ENCODE measurements at regions not wholly inside any gene's neighbourhood (a gene's known extent, or its start where the extent isn't known, plus 50 kb on each side); places are given as distances from the start of the nearest gene placed in this dataset.

DNA sequence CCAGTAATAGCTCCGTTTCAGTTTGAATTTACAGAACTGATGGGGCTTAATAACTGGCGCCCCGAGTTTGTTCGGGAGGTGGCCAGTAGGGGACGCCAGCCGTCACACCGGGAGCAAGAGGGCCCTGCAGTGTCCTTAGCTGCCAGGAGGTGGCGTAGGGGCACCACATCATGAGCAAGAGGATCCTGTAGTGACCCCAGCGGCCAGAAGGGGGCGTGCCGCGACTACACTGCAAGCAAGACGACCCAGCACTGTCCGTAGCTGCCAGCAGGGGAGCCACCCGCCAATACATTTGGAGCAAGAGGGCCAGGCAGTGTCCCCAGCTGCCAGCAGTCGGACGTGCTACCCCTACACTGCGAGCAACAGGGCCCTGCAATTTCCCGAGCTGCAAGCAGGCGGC is 663.7 kb upstream of the B3GAT1 start:
- DNase-seq (ENCODE audit: low read depth in 3 of 3, low spot score in 2 of 3): no peak

DNA sequence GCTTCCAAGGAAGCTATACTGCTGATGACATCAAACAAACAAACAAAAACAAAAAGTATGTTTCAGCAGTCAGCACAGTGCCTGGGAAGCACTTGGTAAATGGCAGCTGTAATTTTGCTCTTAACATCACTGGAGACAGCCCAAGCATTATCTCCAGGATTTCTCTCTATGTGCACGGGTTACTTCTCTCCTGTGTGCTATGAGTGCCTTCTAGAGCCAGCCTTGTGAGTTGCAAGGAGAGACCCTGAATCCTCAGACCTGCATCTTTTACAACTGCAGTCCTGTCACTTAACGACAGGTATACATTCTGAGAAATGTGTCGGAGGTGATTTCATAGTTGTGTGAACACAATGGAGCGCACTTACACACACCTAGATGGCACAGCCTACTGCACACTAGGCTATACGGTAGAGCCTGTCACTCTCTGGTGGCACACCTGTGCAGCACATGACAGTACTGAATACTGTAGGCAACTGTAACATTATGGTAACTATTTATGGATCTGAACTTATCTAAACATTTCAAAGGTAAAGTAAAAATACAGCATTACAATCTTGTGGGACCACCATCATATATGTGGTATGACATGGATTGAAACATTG is 662.5 kb upstream of the B3GAT1 start:
- no peak for DNase-seq (ENCODE audit: low read depth in 3 of 3, low spot score in 2 of 3)

DNA sequence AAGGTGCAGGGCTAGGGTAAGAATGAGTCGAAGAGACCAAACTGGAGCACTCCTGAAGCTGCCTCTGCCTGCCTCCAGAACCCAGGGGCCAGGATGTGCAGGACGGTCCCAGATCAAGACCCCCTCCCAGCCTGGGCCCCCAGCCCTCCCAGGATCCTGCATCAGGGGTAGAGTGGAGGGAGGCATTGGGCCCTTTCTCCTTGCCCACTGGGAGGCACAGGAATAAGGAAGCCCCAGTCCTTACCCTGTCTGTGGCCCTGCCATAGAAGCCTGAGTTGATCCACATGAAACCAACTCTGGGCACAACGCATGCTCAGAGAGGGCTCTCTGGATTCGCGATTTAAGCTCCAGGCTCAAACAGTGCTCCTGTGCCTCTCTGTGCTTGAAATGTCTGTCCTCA is 661.8 kb upstream of the B3GAT1 start:
- DNase-seq (ENCODE audit: low read depth in 3 of 3, low spot score in 2 of 3): no peak

DNA sequence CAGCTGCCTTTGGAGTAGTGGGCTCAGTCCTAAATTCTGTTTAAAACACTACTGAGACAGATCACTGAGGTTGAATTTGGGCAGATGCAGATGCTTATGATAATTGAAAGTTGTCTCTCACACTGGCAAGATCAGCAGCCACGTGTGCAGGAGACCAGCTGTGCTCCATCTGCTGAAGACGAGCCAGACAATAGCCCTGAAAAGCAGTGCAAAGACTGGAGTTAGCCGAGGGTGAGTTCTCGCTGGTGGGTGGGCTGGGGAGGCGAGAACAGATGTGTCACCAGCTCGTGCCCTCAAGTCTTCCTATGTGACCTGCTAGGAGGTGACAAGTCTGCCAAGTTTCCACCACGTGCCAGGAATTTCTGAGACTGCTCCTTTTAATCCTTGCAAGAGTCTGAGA is 661.3 kb upstream of the B3GAT1 start:
- no peak for DNase-seq (ENCODE audit: low read depth in 3 of 3, low spot score in 2 of 3)

DNA sequence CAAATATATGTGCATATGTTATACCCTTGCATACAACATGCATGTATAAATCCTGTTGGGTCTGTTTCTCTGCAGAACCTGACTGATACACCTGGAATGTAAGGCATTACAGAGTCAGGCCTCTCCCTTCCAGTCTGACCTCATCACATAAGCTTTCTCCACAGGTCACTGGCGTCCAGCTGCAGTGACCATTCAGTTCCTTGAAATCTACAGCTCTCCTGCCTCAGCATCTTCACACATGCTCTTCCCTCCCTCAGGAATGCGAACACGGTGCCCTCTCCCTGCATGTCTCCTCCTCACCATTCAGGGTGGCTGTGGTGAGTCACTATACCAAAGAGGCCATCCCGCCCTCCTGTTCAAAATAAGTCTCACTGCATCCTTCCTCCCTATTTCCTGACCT is 657.8 kb upstream of the B3GAT1 start:
- no peak for DNase-seq (ENCODE audit: low read depth in 3 of 3, low spot score in 2 of 3)

DNA sequence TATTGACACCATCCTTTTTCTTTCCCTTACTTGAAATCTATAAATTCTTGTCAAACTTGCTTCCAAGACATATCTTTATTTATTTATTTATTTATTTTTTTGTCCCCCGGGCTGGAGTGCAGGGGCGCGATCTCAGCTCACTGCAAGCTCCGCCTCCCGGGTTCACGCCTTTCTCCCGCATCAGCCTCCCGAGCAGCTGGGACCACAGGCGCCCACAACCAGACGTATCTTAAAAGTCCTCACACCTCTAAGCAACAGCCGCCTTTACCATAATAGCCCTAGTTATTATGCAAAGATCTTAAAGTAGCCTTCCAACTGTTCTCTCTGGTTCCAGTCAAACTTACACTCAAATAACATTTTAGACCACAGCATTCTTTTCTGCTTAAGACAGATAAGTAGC is 657.0 kb upstream of the B3GAT1 start:
- no peak for DNase-seq (ENCODE audit: low read depth in 3 of 3, low spot score in 2 of 3)

DNA sequence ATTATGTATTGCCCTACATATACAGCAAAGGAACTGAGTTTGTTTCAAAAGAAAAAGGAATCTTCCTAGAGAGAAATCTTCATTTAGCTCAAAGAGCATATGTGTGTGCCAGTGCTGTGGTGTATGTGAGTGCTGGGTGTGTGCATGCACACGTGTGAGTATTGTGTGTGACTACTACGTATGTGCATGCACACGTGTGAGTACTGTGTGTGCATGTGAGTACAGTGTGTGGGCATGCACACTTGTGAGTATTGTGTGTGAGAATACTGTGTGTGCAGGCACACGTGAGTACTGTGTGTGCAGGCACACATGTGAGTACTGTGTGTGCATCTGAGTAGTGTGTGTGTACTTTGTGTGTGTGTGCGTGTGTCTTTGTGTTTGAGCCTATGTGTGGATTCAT is 651.0 kb upstream of the B3GAT1 start:
- no peak for DNase-seq (ENCODE audit: low read depth in 3 of 3, low spot score in 2 of 3)

DNA sequence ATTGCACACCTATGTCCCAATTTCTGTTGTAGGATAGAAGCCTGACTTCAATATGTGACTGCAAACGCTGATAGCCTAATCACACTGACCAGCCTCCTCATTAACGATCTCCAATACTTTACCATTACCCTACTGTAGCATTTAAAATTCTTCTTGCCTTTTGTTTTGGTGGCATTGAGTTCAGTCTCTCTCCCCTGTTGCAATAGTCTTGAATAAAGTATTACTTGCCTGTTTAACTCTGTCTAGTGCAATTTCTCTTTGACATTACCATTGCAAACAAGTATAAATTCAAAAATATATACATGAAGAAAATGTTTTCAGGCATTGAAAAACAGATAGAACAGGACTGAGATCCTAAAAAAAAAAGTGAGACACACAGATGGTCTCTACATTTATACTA is 649.1 kb upstream of the B3GAT1 start:
- no peak for DNase-seq (ENCODE audit: low read depth in 3 of 3, low spot score in 2 of 3)

DNA sequence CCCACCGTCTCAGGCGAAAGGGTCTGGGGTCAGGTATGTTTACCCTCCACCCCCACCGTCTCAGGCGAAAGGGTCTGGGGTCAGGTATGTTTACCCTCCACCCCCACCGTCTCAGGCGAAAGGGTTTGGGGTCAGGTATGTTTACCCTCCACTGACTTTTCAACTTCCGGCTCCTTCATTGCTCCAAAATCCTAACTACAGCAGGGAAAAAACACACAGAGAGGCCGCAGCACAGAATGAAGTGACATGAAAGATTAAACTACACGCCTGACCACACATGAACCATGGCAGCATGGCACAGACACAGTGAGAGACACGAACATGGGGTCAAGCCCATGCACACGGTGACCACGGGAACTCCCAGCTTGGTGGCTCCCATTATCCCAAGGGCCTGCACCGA is 634.9 kb upstream of the B3GAT1 start:
- no peak for DNase-seq (ENCODE audit: low read depth in 3 of 3, low spot score in 2 of 3)

DNA sequence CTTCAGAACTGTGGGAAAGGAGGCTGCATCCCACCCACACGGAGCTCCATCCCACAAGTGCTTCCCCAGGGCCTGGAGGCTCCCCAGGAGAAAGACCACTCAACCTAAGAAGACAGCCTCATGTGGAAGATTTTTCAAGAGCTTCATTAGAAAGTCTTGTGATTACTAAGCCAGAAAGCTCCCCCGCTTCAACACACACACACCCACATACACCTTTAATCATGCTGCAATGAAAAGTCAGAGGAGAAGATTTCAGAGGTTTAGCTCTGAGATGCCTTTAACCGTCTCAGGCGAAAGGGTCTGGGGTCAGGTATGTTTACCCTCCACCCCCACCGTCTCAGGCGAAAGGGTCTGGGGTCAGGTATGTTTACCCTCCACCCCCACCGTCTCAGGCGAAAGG is 634.5 kb upstream of the B3GAT1 start:
- DNase-seq (ENCODE audit: low read depth in 3 of 3, low spot score in 2 of 3): no peak

DNA sequence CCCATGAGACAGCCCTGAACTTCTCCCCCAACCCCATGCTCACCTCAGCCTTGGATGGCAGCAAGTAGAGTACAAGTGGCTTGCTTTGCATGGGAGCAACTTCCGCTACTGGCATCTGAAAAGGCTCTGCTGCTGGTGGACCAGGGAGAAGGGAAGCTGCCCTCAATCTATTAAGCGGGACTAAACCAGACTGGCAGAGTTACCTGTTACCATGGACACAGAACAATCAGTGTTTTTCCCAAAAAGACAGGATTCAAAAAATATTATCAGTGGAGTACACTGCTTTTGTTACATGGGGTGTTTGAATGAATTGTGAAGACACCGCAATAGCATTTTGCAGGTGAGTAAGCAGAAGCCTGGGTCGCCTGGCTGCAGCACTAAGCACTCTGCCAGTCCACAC is 631.4 kb upstream of the B3GAT1 start:
- no peak for DNase-seq (ENCODE audit: low read depth in 3 of 3, low spot score in 2 of 3)

DNA sequence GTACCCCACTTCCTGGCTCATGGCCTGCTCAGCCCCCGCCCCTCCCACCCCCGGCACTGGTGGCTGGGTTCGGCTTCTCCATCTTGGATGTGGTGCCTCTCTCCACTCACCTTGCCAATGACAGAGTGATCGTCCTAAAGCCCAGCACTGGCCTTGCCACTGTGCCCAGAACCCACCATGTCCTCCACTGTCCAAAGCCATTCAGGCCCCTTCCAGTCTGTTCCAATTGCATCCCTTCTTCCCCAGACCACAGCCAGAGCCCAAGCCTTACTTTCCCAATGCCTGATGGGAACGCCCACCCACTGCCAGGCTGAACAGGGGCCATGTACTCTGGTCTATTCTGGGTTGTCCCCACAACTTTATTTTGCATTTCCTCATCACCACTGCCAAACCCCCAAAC is 625.8 kb upstream of the B3GAT1 start:
- DNase-seq (ENCODE audit: low read depth in 3 of 3, low spot score in 2 of 3): no peak

DNA sequence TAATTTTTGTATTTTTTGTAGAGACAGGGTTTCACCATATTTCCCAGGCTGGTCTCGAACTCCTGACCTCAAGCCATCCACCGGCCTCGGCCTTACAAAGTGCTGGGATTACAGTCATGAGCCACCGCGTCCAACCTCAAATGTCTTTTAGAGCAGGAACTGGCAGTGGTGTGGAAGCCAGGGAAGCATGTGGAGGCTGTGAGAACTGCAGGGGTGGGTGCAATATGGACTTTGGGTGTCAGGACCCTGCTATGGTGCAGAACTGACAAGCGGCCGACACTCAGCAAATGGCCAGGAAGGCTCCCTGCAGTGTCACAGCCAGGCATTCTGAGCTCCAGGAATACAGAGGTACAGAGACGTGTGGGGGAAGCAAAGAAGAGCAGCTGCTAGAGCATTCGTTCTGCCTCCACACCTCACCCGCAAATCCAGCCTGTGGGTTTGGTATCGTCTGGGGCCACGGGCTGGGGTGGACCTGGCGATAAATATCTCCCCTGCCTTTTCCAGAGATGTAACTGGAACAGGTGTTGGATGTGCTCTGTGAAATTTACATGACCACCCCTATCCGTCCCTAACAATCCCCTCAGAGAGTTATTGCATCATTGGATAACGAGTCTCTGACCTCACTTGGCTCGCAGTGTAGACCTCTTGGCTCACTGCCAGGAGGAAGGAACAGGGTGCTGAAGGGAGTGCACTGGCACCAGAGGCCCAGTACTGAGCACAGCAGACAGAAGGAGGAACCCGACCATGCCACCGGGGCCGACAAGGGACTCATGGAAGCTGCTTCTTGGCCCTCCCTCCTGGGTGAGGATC is 624.7 kb upstream of the B3GAT1 start:
- no peak for DNase-seq (ENCODE audit: low read depth in 3 of 3, low spot score in 2 of 3)

DNA sequence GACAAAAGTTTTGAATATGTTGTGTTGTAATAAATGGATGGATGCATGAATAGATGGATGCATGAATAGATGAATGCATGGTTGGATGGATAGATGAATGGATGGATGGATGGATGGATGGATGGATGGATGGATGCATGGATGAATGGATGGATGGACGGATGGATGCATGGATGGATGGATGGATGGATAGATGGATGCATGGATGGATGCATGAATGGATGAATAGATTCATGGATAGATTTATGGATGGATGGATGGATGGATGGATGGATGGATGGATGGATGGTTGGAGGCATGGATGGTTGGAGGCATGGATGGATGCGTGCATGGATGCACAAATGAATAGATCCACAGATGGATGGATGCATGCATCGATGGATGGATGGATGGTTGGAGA is 623.2 kb upstream of the B3GAT1 start:
- no peak for DNase-seq (ENCODE audit: low read depth in 3 of 3, low spot score in 2 of 3)

DNA sequence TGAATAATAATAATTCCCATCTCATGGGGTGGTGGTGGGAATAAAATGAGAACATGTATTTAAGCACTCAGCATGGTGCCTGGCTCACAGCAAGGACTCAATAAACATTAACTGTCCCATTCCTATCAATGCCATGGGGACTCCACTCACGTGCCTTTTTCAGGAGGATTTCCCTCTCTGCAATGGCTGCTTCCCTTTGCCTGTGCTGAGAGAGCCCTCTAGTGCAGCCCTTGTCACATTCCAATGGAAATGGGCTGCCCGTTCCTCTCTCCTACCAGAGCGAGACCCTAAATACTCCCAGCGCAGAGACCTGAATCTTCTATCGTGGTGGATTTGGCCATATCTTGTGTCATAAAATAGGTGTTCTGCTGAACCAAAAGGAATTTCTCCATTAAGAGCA is 621.5 kb upstream of the B3GAT1 start:
- DNase-seq (ENCODE audit: low read depth in 3 of 3, low spot score in 2 of 3): peak in 2 of 3 donors; percentile 34 to 44

DNA sequence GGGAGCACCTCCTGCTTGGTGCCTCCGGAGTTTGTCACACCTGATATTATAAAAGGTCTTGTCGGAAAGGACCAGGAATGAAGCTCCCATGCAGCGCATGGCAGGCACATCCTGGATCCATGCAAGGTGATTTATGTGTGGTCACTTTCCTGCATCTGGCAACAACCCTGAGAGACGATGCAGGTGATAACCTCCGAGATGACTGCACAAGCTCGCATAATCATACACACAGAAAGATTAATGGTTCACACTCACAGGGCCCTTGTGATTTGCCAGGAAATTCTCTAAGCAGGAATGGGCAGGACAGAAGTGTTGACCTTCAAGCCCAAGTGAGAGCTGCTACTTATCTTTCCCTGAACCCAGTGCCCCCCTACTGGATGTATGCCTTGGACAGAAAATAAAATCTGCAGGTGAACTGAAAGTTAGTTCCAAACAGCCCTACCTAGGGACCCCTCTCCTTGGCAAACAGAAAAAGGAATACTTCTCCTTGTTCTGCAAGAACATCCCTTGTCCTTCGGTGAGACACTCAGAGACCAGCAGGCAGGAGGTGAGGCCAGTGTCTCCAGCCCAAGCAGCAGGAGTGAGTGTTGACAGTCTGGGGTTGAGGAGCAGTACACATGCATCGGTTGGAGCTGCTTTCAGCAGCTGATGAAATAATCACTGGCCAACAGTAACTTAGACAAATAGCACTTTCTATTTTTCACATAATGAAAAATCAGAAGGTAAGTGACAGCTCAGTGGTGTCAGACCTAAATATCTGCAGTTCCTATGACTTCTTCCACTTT is 619.4 kb upstream of the B3GAT1 start:
- no peak for DNase-seq (ENCODE audit: low read depth in 3 of 3, low spot score in 2 of 3)

DNA sequence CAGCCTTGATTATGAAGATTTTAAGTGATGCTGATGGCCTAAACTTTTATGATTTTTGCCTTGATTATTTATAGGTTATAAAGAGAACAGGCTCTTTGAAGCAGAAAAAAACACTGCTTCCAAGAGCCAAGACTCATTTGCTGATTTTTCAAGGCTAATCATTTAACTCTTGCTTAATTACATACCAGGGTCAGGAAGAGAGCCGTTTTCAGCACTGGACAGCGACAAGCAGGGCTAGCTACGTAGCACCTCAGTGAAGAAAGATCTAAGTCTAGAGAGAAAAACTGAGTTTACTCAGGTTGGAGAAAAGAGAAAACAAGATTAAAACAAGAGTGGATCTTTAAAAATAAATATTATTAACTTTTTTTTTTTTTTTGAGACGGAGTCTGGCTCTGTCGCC is 615.4 kb upstream of the B3GAT1 start:
- DNase-seq (ENCODE audit: low read depth in 3 of 3, low spot score in 2 of 3): peak in 2 of 3 donors; percentile 70 to 80

DNA sequence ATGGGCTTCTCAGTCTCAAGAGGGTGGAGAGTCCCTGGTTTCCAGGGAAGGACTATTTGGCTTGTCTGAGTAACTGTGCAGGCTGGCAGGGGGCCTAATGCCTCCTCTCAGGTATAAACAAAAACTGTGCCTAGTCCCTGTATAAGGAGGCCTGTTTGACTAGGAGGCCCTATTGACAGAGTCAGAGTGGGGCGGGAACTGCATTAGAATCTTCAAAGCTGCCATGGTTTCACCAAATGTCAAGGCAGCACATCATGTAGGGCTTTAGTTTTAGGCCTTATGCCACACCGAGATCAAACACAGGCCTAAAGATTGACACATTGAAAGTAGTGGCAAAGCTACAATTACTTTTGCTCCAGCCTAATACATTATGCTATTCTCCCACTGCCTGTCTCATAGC is 611.5 kb upstream of the B3GAT1 start:
- no peak for DNase-seq (ENCODE audit: low read depth in 3 of 3, low spot score in 2 of 3)

DNA sequence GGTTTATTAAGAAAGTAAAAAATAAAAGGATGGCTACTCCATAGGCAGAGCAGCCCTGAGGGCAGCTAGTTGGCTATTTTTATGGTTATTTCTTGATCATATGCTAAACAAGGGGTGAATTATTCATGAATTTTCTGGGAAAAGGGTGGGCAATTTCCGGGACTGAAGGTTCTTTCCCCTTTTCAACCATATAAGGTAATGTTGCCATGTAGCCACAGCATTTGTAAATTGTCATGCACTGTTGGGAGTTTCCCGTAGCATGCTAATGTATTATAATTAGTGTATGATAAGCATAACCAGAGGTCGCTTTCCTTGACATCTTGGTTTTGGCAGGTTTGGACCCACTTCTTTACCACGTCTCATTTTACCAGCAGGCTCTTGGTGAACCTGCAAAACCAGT is 610.4 kb upstream of the B3GAT1 start:
- no peak for DNase-seq (ENCODE audit: low read depth in 3 of 3, low spot score in 2 of 3)

DNA sequence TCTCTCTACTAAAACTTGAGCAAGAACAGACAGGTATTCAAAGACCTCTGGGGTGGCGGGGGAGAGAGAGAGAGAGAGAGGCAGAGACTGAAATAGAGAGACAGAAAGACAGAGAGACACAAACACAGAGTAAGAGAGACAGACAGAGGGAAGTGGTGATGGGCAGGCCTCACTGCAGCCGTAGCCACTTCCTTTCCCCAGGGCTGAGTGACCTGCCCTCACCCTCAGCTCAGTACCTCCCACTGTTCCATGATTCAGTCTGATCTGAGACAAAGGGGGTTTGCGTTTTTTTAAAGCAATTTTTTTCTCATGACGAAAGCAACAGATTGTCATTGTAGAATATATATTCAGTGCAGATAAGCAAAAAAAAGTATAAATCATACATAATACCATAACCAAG is 607.9 kb upstream of the B3GAT1 start:
- no peak for DNase-seq (ENCODE audit: low read depth in 3 of 3, low spot score in 2 of 3)

DNA sequence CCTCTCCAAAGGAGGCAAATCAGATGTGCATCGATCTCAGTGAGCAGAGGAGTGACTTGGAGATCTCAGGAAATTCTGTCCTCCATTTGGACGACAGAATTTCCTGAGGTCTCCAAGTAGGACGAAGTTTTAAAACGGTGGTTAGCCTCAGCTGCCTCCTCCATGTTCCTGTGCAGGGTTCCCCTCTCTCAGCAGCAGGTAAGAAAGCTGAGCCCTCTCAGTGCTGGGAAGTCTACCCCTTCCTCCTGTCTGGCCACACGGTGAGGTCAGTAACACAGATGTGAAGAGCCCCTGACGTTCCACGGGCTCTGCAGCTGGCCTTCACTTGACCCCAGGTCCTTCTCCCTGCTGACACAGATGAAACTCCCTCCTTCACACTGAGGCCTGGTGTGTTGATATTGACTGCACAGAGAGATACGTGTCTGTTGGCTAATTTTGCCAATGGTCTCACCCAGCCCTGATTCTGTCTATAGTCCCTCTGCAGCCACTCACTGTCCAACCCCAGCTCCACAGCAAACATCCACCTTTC is 607.4 kb upstream of the B3GAT1 start:
- DNase-seq (ENCODE audit: low read depth in 3 of 3, low spot score in 2 of 3): no peak

DNA sequence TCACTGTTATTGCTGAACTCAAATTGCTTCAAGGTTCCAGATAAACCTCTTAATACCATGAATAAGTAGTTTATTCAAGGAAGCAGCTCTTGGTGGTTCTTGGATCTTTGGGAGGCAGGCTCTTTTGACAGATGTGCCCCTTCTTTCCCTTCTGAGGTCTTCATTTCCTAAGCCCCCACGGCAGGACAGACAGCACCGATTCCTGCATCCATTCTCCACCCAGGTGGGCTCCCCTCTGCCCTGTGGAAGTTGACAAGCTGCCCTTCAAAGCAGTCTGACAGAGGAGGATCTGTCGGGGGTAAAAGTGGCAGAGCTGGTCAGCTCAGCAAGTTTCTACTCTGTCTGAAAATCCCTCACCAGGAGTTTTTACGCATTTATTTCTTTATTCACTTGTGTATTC is 605.3 kb upstream of the B3GAT1 start:
- no peak for DNase-seq (ENCODE audit: low read depth in 3 of 3, low spot score in 2 of 3)

Data from right renal cortex interstitium (tissue), 3 donors.